GM20000 (cell line): ENCODE measurements at regions not wholly inside any gene's neighbourhood (a gene's known extent, or its start where the extent isn't known, plus 50 kb on each side); places are given as distances from the start of the nearest gene placed in this dataset.
A peak's percentile ranks its signal among the peaks of the same experiment; 100 is the strongest.
"Not testable (repeated sequence)": the region's sequence is repeated elsewhere in the genome, so short reads cannot be mapped to it uniquely, and the experiment has no call there.

Experiments
- DNase-seq: peaks from one replicate; pipeline ENCODE4 v3.0.0; 2012; ENCODE audit warnings: low spot score
- CTCF ChIP-seq: IDR thresholded peaks from 2 replicates; pipeline ENCODE4 v1.5.1; 2012; ENCODE audit warnings: mild to moderate bottlenecking, control low read depth; ENCODE audit errors: extremely low read depth, missing control alignments

DNA sequence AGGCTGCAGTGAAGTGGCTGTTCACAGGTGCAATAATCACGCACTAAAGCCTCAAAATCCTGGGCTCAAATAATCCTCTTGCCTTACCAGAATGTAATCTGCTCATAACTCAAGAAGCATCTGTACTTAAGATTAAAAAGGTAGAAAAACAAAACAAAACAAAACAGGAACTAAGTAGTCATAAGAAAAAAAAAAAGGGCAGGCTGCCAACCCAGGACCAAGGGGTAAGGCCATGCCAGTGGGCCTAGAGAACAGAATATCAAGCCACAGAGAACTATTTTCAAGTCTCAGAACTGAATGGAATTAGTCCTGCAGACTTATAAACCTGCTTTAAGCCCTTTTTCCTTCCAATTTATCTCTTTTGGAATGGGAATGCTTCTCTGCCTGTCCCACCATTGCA is 64.8 kb upstream of the TBC1D3K start:
- no peak for TF ChIP-seq CTCF
- no peak for DNase-seq

DNA sequence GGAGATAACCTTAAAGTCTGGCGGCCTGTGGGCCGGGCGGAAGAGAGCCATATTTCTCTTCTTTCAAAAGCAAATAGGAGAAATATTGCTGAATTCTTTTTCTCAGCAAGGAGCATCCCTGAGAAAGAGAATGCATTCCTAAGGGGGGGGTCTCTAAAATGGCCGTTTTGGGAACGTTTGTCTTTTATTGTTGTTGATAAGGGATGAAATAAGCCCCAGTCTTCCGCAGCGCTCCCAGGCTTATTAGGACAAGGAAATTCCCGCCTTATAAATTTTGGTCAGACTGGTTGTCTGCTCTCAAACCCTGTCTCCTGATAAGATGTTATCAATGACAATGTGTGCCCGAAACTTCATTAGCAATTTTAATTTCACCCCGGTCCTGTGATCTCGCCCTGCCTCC is 65.8 kb upstream of the TBC1D3K start:
- not testable (repeated sequence) for DNase-seq

GRCh38 chr17:37856245-37856644 is 68.0 kb upstream of the TBC1D3K start:
- no peak for DNase-seq
- no peak for TF ChIP-seq CTCF

GRCh38 chr17:37849617-37849972 is 74.6 kb upstream of the TBC1D3K start:
- DNase-seq: no peak
- TF ChIP-seq CTCF: no peak

GRCh38 chr17:37848690-37849616 is 75.3 kb upstream of the TBC1D3K start:
- no peak for TF ChIP-seq CTCF
- peak; percentile 71 for DNase-seq

DNA sequence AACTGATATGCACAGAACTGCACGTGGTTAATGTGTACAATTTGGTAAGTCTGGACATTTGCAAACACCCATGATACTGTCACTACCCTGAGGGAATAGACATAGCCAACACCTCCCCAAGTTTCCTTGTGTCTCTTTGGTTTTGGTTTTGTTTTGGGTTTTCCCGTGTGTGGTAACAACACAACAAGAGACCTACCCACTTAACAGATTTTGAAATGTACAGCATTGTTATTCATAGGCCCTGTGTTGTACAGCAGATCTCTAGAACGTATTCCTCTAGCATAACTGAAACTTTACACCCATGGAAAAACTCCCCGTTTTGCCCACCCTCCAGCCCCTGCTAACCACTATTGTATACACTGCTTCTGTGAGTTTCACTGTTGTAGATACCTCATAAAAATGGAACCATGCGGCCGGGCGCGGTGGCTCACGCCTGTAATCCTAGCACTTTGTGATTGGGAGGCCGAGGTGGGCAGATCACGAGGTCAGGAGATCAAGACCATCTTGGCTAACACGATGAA is 76.3 kb upstream of the TBC1D3K start:
- TF ChIP-seq CTCF: no peak
- DNase-seq: no peak

DNA sequence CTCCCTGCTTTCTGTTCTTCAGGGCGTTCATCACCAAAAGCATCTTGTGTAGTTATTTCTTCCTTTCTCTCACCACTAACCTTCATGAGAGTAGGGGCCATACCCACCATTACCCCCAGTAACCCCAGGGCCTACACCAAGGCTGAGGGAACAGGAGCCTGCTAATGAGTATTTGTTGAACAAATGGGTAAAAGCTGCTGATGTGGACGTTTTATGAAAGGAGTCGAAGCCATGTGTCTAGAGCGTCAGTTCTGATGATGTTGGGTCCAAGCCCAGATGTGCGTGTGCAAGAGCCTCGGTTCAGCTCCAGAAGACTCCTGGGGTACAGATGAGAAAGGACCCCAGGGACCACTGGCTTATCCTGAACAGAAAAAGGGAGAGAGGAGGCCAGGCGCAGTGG is 77.1 kb upstream of the TBC1D3K start:
- no peak for TF ChIP-seq CTCF
- DNase-seq: no peak

- TF ChIP-seq CTCF: no peak
Measured at GRCh38 chr17:37844977-37845293, 79.3 kb upstream of the TBC1D3K start.

More at GRCh38 chr17:37844977-37845293, 79.3 kb upstream of the TBC1D3K start:
- no peak for DNase-seq
